ENCODE measurements at regions not wholly inside any gene's neighbourhood (a gene's known extent, or its start where the extent isn't known, plus 50 kb on each side); places are given as distances from the start of the nearest gene placed in this dataset.

GRCh38 chr1:90534116-90534515 lies 183.0 kb downstream of the BARHL2 start:
- ATAC-seq = no peak
- H3K27me3 ChIP-seq = no peaks in the 10 kb centered on the region

GRCh38 chr1:90526954-90527353 lies 190.1 kb downstream of the BARHL2 start:
- Histone ChIP-seq H3K9me3 (peaks cover 0 to 6% of the 10 kb centered on the region in 2 donors), H3K27me3 (no peaks in the 10 kb centered on the region), H3K4me1 (no peaks in the 10 kb centered on the region), H3K36me3 (no peaks in the 10 kb centered on the region), H3K27ac (no peak overlapping the region), H3K4me3 (no peak overlapping the region)
- no peak for TF ChIP-seq CTCF (IDR thresholded peaks at IDR 0.05)
- intact Hi-C loops (cut with DNase I) = no loop called here
- ATAC-seq (no peak), DNase-seq (no peak)

More at GRCh38 chr1:90534116-90534515, 183.0 kb downstream of the BARHL2 start:
- no peak for DNase-seq
- H3K4me3 ChIP-seq = no peak overlapping the region
- no peaks in the 10 kb centered on the region for H3K9me3 ChIP-seq
- intact Hi-C loops (cut with DNase I) = no loop called here
- H3K36me3 ChIP-seq = no peaks in the 10 kb centered on the region
- no peak for TF ChIP-seq CTCF (IDR thresholded peaks at IDR 0.05)
- no peak overlapping the region for H3K27ac ChIP-seq
- H3K4me1 ChIP-seq = no peaks in the 10 kb centered on the region

GRCh38 chr1:90522432-90522831 lies 194.7 kb downstream of the BARHL2 start:
- Histone ChIP-seq H3K4me3 (no peak overlapping the region), H3K9me3 (peaks cover 0 to 12% of the 10 kb centered on the region in 2 donors), H3K27me3 (no peaks in the 10 kb centered on the region), H3K27ac (no peak overlapping the region), H3K36me3 (no peaks in the 10 kb centered on the region), H3K4me1 (no peaks in the 10 kb centered on the region)
- no peak for DNase-seq
- no peak for ATAC-seq
- intact Hi-C loops (cut with DNase I) = no loop called here
- no peak for TF ChIP-seq CTCF (IDR thresholded peaks at IDR 0.05)

- no peak for TF ChIP-seq CTCF (IDR thresholded peaks at IDR 0.05)
- no peak for ATAC-seq
- Histone ChIP-seq H3K4me1 (no peaks in the 10 kb centered on the region), H3K9me3 (peaks cover 0 to 2% of the 10 kb centered on the region in 2 donors), H3K36me3 (no peaks in the 10 kb centered on the region), H3K27ac (no peak overlapping the region), H3K27me3 (no peaks in the 10 kb centered on the region), H3K4me3 (no peak overlapping the region)
- intact Hi-C loops (cut with DNase I) = no loop called here
- DNase-seq = peak in 1 of 4 donors; percentile 20
These were observed 203.1 kb downstream of the BARHL2 start for GRCh38 chr1:90513956-90514355.

GRCh38 chr1:90512441-90512840 lies 204.7 kb downstream of the BARHL2 start:
- no peaks in the 10 kb centered on the region for H3K36me3 ChIP-seq
- ATAC-seq (no peak), DNase-seq (no peak)
- TF ChIP-seq CTCF (IDR thresholded peaks at IDR 0.05) = no peak
- no peak overlapping the region for H3K27ac ChIP-seq
- H3K9me3 ChIP-seq = no peaks in the 10 kb centered on the region
- no peaks in the 10 kb centered on the region for H3K4me1 ChIP-seq
- no peaks in the 10 kb centered on the region for H3K27me3 ChIP-seq
- no peak overlapping the region for H3K4me3 ChIP-seq
- intact Hi-C loops (cut with DNase I) = no loop called here

Measured in left lung (tissue), 4 donors.